Endodermal cell (in vitro differentiated cells): ENCODE measurements at regions not wholly inside any gene's neighbourhood (a gene's known extent, or its start where the extent isn't known, plus 50 kb on each side); places are given as distances from the start of the nearest gene placed in this dataset.
A peak's percentile ranks its signal among the peaks of the same experiment; 100 is the strongest.

Experiments
- DNase-seq: peaks from one replicate; pipeline ENCODE4 v3.0.0-alpha.2; 2017
- H3K27ac ChIP-seq: 2 replicates; pipeline ENCODE4 v1.5.1; 2013; ENCODE audit warnings: mild to moderate bottlenecking, low read depth, low read length, moderate library complexity
- H3K27me3 ChIP-seq: 2 replicates; pipeline ENCODE4 v1.6.1; 2013; ENCODE audit warnings: mild to moderate bottlenecking, low read length, moderate library complexity; ENCODE audit not compliant: insufficient read depth, control insufficient read depth, poor library complexity, severe bottlenecking
- H3K36me3 ChIP-seq: 2 replicates; pipeline ENCODE4 v1.7.0; 2013; ENCODE audit warnings: mild to moderate bottlenecking, low read length, moderate library complexity; ENCODE audit not compliant: control insufficient read depth, insufficient read depth
- H3K4me1 ChIP-seq: one replicate; pipeline ENCODE4 v1.7.0; 2013; ENCODE audit warnings: low read length; ENCODE audit not compliant: control insufficient read depth, insufficient read depth
- H3K4me3 ChIP-seq: 2 replicates; pipeline ENCODE4 v1.5.1; 2013; ENCODE audit warnings: mild to moderate bottlenecking, low read length, moderate library complexity
- H3K9ac ChIP-seq: 2 replicates; pipeline ENCODE4 v1.6.1; 2013; ENCODE audit warnings: mild to moderate bottlenecking, low read length, moderate library complexity; ENCODE audit not compliant: poor library complexity, severe bottlenecking; ENCODE audit errors: extremely low read depth
- H3K9me3 ChIP-seq: 2 replicates; pipeline ENCODE4 v1.6.1; 2013; ENCODE audit warnings: mild to moderate bottlenecking, low read length, moderate library complexity; ENCODE audit not compliant: control insufficient read depth
- H3K27ac Mint-ChIP-seq: 2 replicates; pipeline ENCODE4 v1.8.0; 2020; ENCODE audit warnings: mixed read lengths
- H3K27me3 Mint-ChIP-seq: 2 replicates; pipeline ENCODE4 v1.8.0; 2021; ENCODE audit warnings: mild to moderate bottlenecking, mixed read lengths; ENCODE audit not compliant: insufficient read depth
- H3K36me3 Mint-ChIP-seq: 2 replicates; pipeline ENCODE4 v1.8.0; 2020; ENCODE audit warnings: low read depth, mixed read lengths
- H3K4me1 Mint-ChIP-seq: 2 replicates; pipeline ENCODE4 v1.8.0; 2020; ENCODE audit warnings: mixed read lengths
- H3K4me3 Mint-ChIP-seq: 2 replicates; pipeline ENCODE4 v1.8.0; 2020; ENCODE audit warnings: mild to moderate bottlenecking, moderate library complexity, mixed read lengths
- H3K9me3 Mint-ChIP-seq: 2 replicates; pipeline ENCODE4 v1.8.0; 2020; ENCODE audit warnings: mild to moderate bottlenecking, mixed read lengths
- WGBS, 2 experiments: methylation state at CpG; one replicate each; pipeline versions ENCODE4 v1.1.5 to v1.1.7; 2013; ENCODE audit warnings: missing lambda C conversion rate in 2 of 2, mixed read lengths in 1 of 2; ENCODE audit not compliant: insufficient coverage in 1 of 2, insufficient read length in 1 of 2; 5-methylcytosine and 5-hydroxymethylcytosine counted together
- TF ChIP-seq, protein P1 (sequence below): fragments of 200-600 bp; sonication (generic); conservative IDR thresholded peaks from 2 replicates; pipeline ENCODE4 v1.5.0; 2021; ENCODE audit warnings: antibody characterized with exemption, mild to moderate bottlenecking

DNA sequence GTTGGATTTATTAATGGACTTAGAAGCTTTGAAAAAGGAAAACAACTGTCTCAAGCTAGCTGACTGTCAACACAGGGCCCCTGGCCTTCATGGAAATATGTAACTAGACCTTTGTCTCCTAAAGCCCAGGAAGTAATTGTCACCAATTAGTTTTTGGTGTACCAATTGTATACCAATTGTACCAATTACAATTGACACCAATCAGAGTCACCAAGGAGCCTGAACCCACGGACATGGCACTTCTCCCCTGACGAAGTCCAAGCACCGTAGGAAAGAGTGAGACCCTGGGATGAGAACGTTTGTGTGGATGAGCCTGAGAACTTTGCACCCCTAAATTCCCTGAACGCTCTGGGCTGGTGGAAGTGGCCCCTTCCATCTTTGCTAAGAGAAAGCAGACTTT is 129.0 kb downstream of the ENGASE start:
- Mint-ChIP-seq H3K27ac (no peak overlapping the region), H3K27me3 (no peaks in the 10 kb centered on the region), H3K36me3 (no peaks in the 10 kb centered on the region), H3K9me3 (no peaks in the 10 kb centered on the region), H3K4me1 (peaks cover 10% of the 10 kb centered on the region), H3K4me3 (no peak overlapping the region)
- Histone ChIP-seq H3K4me3 (no peak overlapping the region), H3K9me3 (no peaks in the 10 kb centered on the region), H3K9ac (no peak overlapping the region), H3K27me3 (no peaks in the 10 kb centered on the region), H3K4me1 (no peaks in the 10 kb centered on the region), H3K27ac (no peak overlapping the region), H3K36me3 (no peaks in the 10 kb centered on the region)
- DNase-seq = no peak
- TF ChIP-seq, protein P1, sequence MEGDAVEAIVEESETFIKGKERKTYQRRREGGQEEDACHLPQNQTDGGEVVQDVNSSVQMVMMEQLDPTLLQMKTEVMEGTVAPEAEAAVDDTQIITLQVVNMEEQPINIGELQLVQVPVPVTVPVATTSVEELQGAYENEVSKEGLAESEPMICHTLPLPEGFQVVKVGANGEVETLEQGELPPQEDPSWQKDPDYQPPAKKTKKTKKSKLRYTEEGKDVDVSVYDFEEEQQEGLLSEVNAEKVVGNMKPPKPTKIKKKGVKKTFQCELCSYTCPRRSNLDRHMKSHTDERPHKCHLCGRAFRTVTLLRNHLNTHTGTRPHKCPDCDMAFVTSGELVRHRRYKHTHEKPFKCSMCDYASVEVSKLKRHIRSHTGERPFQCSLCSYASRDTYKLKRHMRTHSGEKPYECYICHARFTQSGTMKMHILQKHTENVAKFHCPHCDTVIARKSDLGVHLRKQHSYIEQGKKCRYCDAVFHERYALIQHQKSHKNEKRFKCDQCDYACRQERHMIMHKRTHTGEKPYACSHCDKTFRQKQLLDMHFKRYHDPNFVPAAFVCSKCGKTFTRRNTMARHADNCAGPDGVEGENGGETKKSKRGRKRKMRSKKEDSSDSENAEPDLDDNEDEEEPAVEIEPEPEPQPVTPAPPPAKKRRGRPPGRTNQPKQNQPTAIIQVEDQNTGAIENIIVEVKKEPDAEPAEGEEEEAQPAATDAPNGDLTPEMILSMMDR = no peak
- 90 to 96% methylated on average over 5 of the region's 5 CpGs for WGBS, 2 experiments

DNA sequence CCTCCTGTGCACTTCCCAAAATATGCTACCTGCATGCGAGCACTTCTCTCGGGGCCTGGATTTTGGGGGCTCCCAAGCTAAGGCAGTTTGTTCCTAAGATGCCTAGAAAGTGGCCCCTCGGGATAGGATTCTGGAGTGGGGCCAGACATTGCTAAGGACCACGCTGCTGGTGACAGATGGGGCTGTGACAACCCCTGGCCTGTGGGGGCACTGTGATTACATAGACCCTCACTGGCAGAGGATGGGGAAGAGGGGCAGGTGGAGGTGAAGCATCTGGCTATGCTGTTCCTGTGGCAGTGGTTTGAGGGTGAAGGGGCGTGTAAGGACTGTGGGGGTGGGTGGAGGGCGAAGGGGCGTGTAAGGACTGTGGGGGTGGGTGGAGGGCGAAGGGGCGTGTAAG is 128.4 kb downstream of the ENGASE start:
- Mint-ChIP-seq H3K27me3 (no peaks in the 10 kb centered on the region), H3K4me3 (no peak overlapping the region), H3K27ac (no peak overlapping the region), H3K36me3 (no peaks in the 10 kb centered on the region), H3K9me3 (no peaks in the 10 kb centered on the region), H3K4me1 (peaks cover 10% of the 10 kb centered on the region)
- DNase-seq = peak; percentile 74
- H3K9ac ChIP-seq = no peak overlapping the region
- H3K4me3 ChIP-seq = no peak overlapping the region
- no peaks in the 10 kb centered on the region for H3K4me1 ChIP-seq
- H3K27me3 ChIP-seq = no peaks in the 10 kb centered on the region
- no peaks in the 10 kb centered on the region for H3K9me3 ChIP-seq
- TF ChIP-seq, protein P1 = peak; percentile 56
- 88 to 90% methylated on average over 3 to 4 of the region's 9 CpGs for WGBS, 2 experiments
- H3K27ac ChIP-seq = no peak overlapping the region
- H3K36me3 ChIP-seq = no peaks in the 10 kb centered on the region

DNA sequence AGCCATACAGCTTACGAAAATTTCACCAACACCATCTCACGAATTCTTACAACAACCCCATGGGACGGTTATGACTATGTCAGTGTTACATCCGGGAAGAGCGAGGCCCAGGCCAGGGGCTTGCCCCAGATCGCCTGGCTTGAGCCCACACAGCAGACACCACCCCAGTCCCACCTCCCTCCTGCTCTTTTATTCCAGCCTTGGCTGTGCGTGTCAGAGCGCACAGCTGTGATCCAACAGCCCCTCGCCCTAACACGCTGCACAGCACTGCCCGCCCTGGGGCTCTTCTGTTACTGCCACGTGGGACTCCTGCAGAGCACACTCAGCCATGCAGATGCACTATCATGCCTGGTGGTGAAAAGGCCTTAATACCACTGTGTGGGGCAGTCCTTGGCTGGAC is 127.9 kb downstream of the ENGASE start:
- Histone ChIP-seq H3K4me1 (no peaks in the 10 kb centered on the region), H3K27ac (no peak overlapping the region), H3K9ac (no peak overlapping the region), H3K27me3 (no peaks in the 10 kb centered on the region), H3K4me3 (no peak overlapping the region), H3K36me3 (no peaks in the 10 kb centered on the region), H3K9me3 (no peaks in the 10 kb centered on the region)
- TF ChIP-seq, protein P1 = no peak
- Mint-ChIP-seq H3K4me1 (peaks cover 10% of the 10 kb centered on the region), H3K27me3 (no peaks in the 10 kb centered on the region), H3K27ac (no peak overlapping the region), H3K36me3 (no peaks in the 10 kb centered on the region), H3K4me3 (no peak overlapping the region), H3K9me3 (no peaks in the 10 kb centered on the region)
- DNase-seq = no peak
- WGBS, 2 experiments = 81 to 87% methylated on average over 7 to 12 of the region's 12 CpGs
